GM06990 (cell line): ENCODE measurements at regions not wholly inside any gene's neighbourhood (a gene's known extent, or its start where the extent isn't known, plus 50 kb on each side); places are given as distances from the start of the nearest gene placed in this dataset.

Experiments
- DNase-seq: peaks from one replicate; pipeline ENCODE4 v3.0.0-alpha.2; 2011; ENCODE audit not compliant: insufficient read length; ENCODE audit errors: extremely low read depth
- H3K27me3 ChIP-seq: replicated peaks from 2 replicates; pipeline ENCODE4 v1.6.0; 2011; ENCODE audit warnings: low read length; ENCODE audit not compliant: control insufficient read depth, insufficient read depth
- H3K36me3 ChIP-seq: 2 replicates; pipeline ENCODE4 v1.5.1; 2011; ENCODE audit warnings: low read length; ENCODE audit not compliant: control insufficient read depth, insufficient read depth
- H3K4me3 ChIP-seq: replicated peaks from 2 replicates; pipeline ENCODE4 v1.5.1; 2011; ENCODE audit warnings: low read depth, mild to moderate bottlenecking, control low read depth, low read length
- CTCF ChIP-seq: IDR thresholded peaks from 2 replicates; pipeline ENCODE4 v1.5.1; 2011; ENCODE audit warnings: low read length, control low read depth, mild to moderate bottlenecking, inconsistent platforms; ENCODE audit not compliant: insufficient read depth, poor library complexity, severe bottlenecking

GRCh38 chr6:137722749-137723272, 144.2 kb upstream of the TNFAIP3 start:
- H3K27me3 ChIP-seq: no peaks in the 10 kb centered on the region
- H3K36me3 ChIP-seq: no peaks in the 10 kb centered on the region
- no peak overlapping the region for H3K4me3 ChIP-seq
- DNase-seq: peak; percentile 28
- TF ChIP-seq CTCF: no peak

GRCh38 chr6:137723273-137724017, 143.6 kb upstream of the TNFAIP3 start:
- H3K27me3 ChIP-seq: no peaks in the 10 kb centered on the region
- TF ChIP-seq CTCF: no peak
- DNase-seq: no peak
- H3K4me3 ChIP-seq: no peak overlapping the region
- no peaks in the 10 kb centered on the region for H3K36me3 ChIP-seq

GRCh38 chr6:137724018-137724403, 143.0 kb upstream of the TNFAIP3 start:
- no peak for TF ChIP-seq CTCF
- DNase-seq: no peak
- Histone ChIP-seq H3K27me3 (no peaks in the 10 kb centered on the region), H3K36me3 (no peaks in the 10 kb centered on the region), H3K4me3 (no peak overlapping the region)

GRCh38 chr6:137724495-137725211, 142.4 kb upstream of the TNFAIP3 start:
- Histone ChIP-seq H3K4me3 (no peak overlapping the region), H3K36me3 (no peaks in the 10 kb centered on the region), H3K27me3 (no peaks in the 10 kb centered on the region)
- DNase-seq: no peak
- TF ChIP-seq CTCF: no peak

GRCh38 chr6:137725949-137726348, 141.1 kb upstream of the TNFAIP3 start:
- Histone ChIP-seq H3K36me3 (no peaks in the 10 kb centered on the region), H3K4me3 (no peak overlapping the region), H3K27me3 (no peaks in the 10 kb centered on the region)
- TF ChIP-seq CTCF: no peak
- no peak for DNase-seq
